ENCODE measurements at regions not wholly inside any gene's neighbourhood (a gene's known extent, or its start where the extent isn't known, plus 50 kb on each side); places are given as distances from the start of the nearest gene placed in this dataset.

GRCh38 chr11:35868491-35868890 is 75.4 kb upstream of the LDLRAD3 start:
- DNase-seq = no peak

- DNase-seq = no peak
Measured at GRCh38 chr11:35873721-35874120, 70.1 kb upstream of the LDLRAD3 start.

- DNase-seq = no peak
Measured at GRCh38 chr11:35874751-35875450, 69.0 kb upstream of the LDLRAD3 start.

GRCh38 chr11:35875466-35875865 is 68.4 kb upstream of the LDLRAD3 start:
- no peak for DNase-seq

- DNase-seq = no peak
Measured at GRCh38 chr11:35876786-35877185, 67.1 kb upstream of the LDLRAD3 start.

- no peak for DNase-seq
Measured at GRCh38 chr11:35878741-35879140, 65.1 kb upstream of the LDLRAD3 start.

- DNase-seq = no peak
Measured at GRCh38 chr11:35879361-35879760, 64.5 kb upstream of the LDLRAD3 start.

- no peak for DNase-seq
Measured at GRCh38 chr11:35886759-35887158, 57.1 kb upstream of the LDLRAD3 start.

GRCh38 chr11:35887737-35888136 is 56.1 kb upstream of the LDLRAD3 start:
- DNase-seq = no peak

GRCh38 chr11:35888961-35889360 is 54.9 kb upstream of the LDLRAD3 start:
- DNase-seq = no peak

GRCh38 chr11:35891096-35891495 is 52.8 kb upstream of the LDLRAD3 start:
- DNase-seq = no peak

GRCh38 chr11:35892166-35892565 is 51.7 kb upstream of the LDLRAD3 start:
- DNase-seq = peak; percentile 3

- DNase-seq = peak; percentile 70
Measured at GRCh38 chr11:35893796-35894475, 49.9 kb upstream of the LDLRAD3 start.
